ENCODE measurements at regions not wholly inside any gene's neighbourhood (a gene's known extent, or its start where the extent isn't known, plus 50 kb on each side); places are given as distances from the start of the nearest gene placed in this dataset.

DNA sequence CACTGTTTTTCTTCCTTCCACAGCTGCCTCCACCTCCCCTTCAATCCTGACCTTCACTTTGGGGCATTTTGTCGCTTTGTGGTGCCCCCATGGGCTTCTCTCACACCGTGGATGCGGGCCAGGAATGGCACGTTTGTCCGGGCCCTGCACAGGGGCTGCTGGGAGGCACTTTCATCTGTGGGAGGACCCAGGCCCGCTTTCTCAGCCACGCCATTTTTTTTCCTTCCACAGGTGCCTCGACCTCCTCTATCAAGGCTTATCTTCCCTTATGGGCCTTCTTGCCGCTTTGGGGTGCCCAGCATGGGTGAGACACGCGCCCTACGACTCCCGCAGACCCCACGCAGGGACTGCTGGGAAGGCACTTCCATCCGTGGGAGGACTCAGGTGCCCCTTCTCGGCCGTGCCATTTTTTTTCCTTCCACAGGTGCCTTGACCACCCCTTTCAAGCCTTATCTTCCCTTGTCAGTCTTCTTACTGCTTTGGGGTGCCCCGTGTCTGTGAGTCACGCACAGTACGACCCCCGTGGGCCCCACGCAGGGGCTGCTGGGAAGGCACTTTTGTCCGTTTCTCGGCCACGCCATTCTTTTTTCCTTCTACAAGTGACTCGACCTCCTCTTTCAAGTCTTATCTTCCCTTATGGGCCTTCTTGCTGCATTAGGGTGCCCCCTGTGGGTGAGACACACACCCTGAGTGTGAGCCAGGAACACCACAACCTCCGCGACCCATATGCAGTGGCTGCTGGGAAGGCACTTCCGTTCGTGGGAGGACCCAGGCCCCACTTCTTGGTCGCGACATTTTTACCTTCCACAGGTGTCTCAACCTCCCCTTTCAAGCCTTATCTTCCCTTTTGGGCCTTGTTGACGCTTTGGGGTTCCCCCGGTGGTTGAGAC is 270.7 kb downstream of the ALG10 start (continued):
- TF ChIP-seq SMAD1 (IDR thresholded peaks at IDR 0.05; ENCODE audit: low read depth, partially characterized antibody): no peak
- no peak for TF ChIP-seq CBFB (IDR thresholded peaks at IDR 0.05; ENCODE audit: low read depth)
- TF ChIP-seq NR2F1 (conservative IDR thresholded peaks at IDR 0.05): no peak
- TF ChIP-seq TCF12 (IDR thresholded peaks at IDR 0.05; ENCODE audit: low read depth, low read length): no peak

DNA sequence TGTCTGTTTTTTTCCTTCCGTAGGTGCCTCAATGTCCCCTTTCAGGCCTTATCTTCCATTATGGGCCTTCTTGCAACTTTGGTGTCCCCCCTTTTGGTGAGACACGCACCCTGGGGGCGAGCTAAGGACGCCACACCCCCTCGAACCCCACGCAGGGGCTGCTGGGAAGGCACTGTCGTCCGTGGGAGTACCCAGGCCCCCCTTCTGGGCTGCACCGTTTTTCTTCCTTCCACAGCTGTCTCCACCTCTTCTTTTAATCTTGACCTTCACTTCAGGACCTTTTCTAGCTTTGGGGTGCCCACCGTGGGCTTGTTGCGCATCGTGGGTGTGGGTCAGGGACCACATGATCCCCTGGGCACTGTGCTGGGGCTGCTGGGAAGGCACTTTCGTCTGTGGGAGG is 271.8 kb downstream of the ALG10 start:
- FAIRE-seq (no peak), ATAC-seq (no peak), DNase-seq (ENCODE audit: low read depth, low spot score) (no peak)
- H3K27me3 ChIP-seq (replicated peaks in 1 of 2; ENCODE audit: control insufficient read depth in 2 of 2, insufficient read depth in 2 of 2, low read length in 1 of 2): no peaks in the 10 kb centered on the region
- ChIA-PET POLR2A (no interaction called here), SMC1A (ENCODE audit: uncharacterized antibody, unreplicated experiment) (no interaction called here), RAD21 (ENCODE audit: unreplicated experiment) (no interaction called here), CTCF (no interaction called here)
- WGBS (ENCODE audit: insufficient coverage, insufficient replicate concordance, low lambda C conversion rate, missing lambda C conversion rate): 52% methylated on average over 13 of the region's 13 CpGs
- no TSS peak for BruUV-seq (replicated peaks)
- no peaks in the 10 kb centered on the region for H3K4me1 ChIP-seq (ENCODE audit: control insufficient read depth, insufficient read depth, low read length)
- H3K27ac ChIP-seq (ENCODE audit: control insufficient read depth, insufficient read depth): no peak overlapping the region
- H2AFZ ChIP-seq (ENCODE audit: control insufficient read depth, low read depth, low read length): no peak overlapping the region
- intact Hi-C loops (cut with micrococcal nuclease; ENCODE audit: unreplicated experiment): no loop called here
- in situ Hi-C loops (cut with MboI): loop anchor here (25.0 kb wide), 3 partner anchors 93 to 293 kb away; no protein-coding TSS in a partner anchor
- no peaks in the 10 kb centered on the region; the same call in 2 of the 3 replicates for H3K9me3 ChIP-seq (replicated peaks; ENCODE audit: control insufficient read depth, insufficient read depth, low read length)
- H3K36me3 ChIP-seq (ENCODE audit: control insufficient read depth in 2 of 2, insufficient read depth in 2 of 2, low read length in 1 of 2): no peaks in the 10 kb centered on the region
- no peak for TF ChIP-seq NR2F1 (conservative IDR thresholded peaks at IDR 0.05)
- no peak for TF ChIP-seq RB1 (IDR thresholded peaks at IDR 0.05; ENCODE audit: borderline replicate concordance)
- no peak for TF ChIP-seq SMARCA5 (IDR thresholded peaks at IDR 0.05)
- no peak for TF ChIP-seq ZBED1 (IDR thresholded peaks at IDR 0.05; ENCODE audit: borderline replicate concordance)
- no peak for TF ChIP-seq TARDBP (IDR thresholded peaks at IDR 0.05; ENCODE audit: borderline replicate concordance)
- TF ChIP-seq, protein P1, sequence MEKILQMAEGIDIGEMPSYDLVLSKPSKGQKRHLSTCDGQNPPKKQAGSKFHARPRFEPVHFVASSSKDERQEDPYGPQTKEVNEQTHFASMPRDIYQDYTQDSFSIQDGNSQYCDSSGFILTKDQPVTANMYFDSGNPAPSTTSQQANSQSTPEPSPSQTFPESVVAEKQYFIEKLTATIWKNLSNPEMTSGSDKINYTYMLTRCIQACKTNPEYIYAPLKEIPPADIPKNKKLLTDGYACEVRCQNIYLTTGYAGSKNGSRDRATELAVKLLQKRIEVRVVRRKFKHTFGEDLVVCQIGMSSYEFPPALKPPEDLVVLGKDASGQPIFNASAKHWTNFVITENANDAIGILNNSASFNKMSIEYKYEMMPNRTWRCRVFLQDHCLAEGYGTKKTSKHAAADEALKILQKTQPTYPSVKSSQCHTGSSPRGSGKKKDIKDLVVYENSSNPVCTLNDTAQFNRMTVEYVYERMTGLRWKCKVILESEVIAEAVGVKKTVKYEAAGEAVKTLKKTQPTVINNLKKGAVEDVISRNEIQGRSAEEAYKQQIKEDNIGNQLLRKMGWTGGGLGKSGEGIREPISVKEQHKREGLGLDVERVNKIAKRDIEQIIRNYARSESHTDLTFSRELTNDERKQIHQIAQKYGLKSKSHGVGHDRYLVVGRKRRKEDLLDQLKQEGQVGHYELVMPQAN (conservative IDR thresholded peaks at IDR 0.05): no peak
- TF ChIP-seq, protein P2, sequence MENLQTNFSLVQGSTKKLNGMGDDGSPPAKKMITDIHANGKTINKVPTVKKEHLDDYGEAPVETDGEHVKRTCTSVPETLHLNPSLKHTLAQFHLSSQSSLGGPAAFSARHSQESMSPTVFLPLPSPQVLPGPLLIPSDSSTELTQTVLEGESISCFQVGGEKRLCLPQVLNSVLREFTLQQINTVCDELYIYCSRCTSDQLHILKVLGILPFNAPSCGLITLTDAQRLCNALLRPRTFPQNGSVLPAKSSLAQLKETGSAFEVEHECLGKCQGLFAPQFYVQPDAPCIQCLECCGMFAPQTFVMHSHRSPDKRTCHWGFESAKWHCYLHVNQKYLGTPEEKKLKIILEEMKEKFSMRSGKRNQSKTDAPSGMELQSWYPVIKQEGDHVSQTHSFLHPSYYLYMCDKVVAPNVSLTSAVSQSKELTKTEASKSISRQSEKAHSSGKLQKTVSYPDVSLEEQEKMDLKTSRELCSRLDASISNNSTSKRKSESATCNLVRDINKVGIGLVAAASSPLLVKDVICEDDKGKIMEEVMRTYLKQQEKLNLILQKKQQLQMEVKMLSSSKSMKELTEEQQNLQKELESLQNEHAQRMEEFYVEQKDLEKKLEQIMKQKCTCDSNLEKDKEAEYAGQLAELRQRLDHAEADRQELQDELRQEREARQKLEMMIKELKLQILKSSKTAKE (IDR thresholded peaks at IDR 0.05; ENCODE audit: low read depth, poor library complexity, severe bottlenecking): no peak
- TF ChIP-seq SMAD5 (IDR thresholded peaks at IDR 0.05; ENCODE audit: low read depth): no peak
- TF ChIP-seq SUZ12 (IDR thresholded peaks at IDR 0.05; ENCODE audit: unreplicated experiment): no peak
- TF ChIP-seq ZNF274 (IDR thresholded peaks at IDR 0.05; ENCODE audit: insufficient read depth, insufficient read length): no peak
- TF ChIP-seq NFYB (IDR thresholded peaks at IDR 0.05; ENCODE audit: insufficient read depth, low read depth, low read length): no peak
- no peak for TF ChIP-seq FOS (IDR thresholded peaks at IDR 0.05; ENCODE audit: borderline replicate concordance, extremely low read depth, insufficient read length)
- TF ChIP-seq BACH1 (IDR thresholded peaks at IDR 0.05; ENCODE audit: borderline replicate concordance): no peak
- TF ChIP-seq RELA (IDR thresholded peaks at IDR 0.05; ENCODE audit: borderline replicate concordance, partially characterized antibody): no peak
- no peak for TF ChIP-seq GATAD2B (conservative IDR thresholded peaks at IDR 0.05; ENCODE audit: low read depth)
- no peak for TF ChIP-seq KAT2A (conservative IDR thresholded peaks at IDR 0.05; ENCODE audit: control insufficient read depth, low read depth, low read length)
- TF ChIP-seq, protein P3, sequence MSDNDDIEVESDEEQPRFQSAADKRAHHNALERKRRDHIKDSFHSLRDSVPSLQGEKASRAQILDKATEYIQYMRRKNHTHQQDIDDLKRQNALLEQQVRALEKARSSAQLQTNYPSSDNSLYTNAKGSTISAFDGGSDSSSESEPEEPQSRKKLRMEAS (IDR thresholded peaks at IDR 0.05; ENCODE audit: low read depth, low read length): no peak
- H3K4me2 ChIP-seq (ENCODE audit: control insufficient read depth, insufficient read depth): no peak overlapping the region
- no peak overlapping the region for H3K4me3 ChIP-seq
- H3K79me2 ChIP-seq (ENCODE audit: control insufficient read depth, insufficient read depth, low read length): no peaks in the 10 kb centered on the region
- H3K9ac ChIP-seq (ENCODE audit: control insufficient read depth, insufficient read depth, low read length): no peak overlapping the region
- no peaks in the 10 kb centered on the region for H4K20me1 ChIP-seq (ENCODE audit: control insufficient read depth, insufficient read depth)
